DND-41 (cell line): ENCODE measurements at regions not wholly inside any gene's neighbourhood (a gene's known extent, or its start where the extent isn't known, plus 50 kb on each side); places are given as distances from the start of the nearest gene placed in this dataset.

Experiments
- CTCF ChIP-seq: IDR thresholded peaks from 2 replicates; pipeline ENCODE4 v1.5.1; 2012; ENCODE audit warnings: borderline replicate concordance, low read length, moderate library complexity, mild to moderate bottlenecking; ENCODE audit not compliant: poor library complexity, severe bottlenecking; ENCODE audit errors: extremely low read depth
- EZH2 ChIP-seq: IDR thresholded peaks from 3 replicates; pipeline ENCODE4 v1.6.1; 2012; ENCODE audit warnings: borderline replicate concordance, low read depth, mild to moderate bottlenecking, moderate library complexity, low read length, inconsistent platforms; ENCODE audit not compliant: severe bottlenecking

- no peak for TF ChIP-seq CTCF
- no peak for TF ChIP-seq EZH2
Observed at GRCh38 chr13:63093907-63094469, 1678.3 kb upstream of the PCDH20 start.
